Endothelial cell of umbilical vein (primary cell): ENCODE measurements at regions not wholly inside any gene's neighbourhood (a gene's known extent, or its start where the extent isn't known, plus 50 kb on each side); places are given as distances from the start of the nearest gene placed in this dataset.

ENCODE experiments used
- BruUV-seq: library from RNA; stranded (reverse); fragments of 400-500 nt; replicated peaks from 2 replicates; lab custom pipeline; 2021; lab: Mats Ljungman, UMichigan
- CTCF ChIA-PET: fragments of 300-600, 350-600 bp; sonication (Branson Sonifier 250); formaldehyde crosslinking; loops from one replicate; lab custom pipeline; 2021; ENCODE audit warnings: antibody characterized with exemption, inconsistent platforms; lab: Charles Lee
- POLR2A ChIA-PET: fragments of 300-600, 350-600 bp; sonication (Branson Sonifier 250); formaldehyde crosslinking; loops from one replicate; lab custom pipeline; 2021; ENCODE audit warnings: antibody characterized with exemption, inconsistent platforms; lab: Charles Lee
- DNase-seq: peaks from one replicate; pipeline ENCODE4 v3.0.0-alpha.2; 2011; ENCODE audit warnings: low read depth, low spot score
- FAIRE-seq: peaks from 2 replicates; lab custom pipeline; 2011; peaks lifted over from hg19 to GRCh38; lab: Jason Lieb, UNC
- H2AFZ ChIP-seq: 2 replicates; pipeline ENCODE4 v1.6.0; 2012; ENCODE audit warnings: low read depth, low read length, control low read depth, inconsistent platforms
- H3K27ac ChIP-seq: 2 replicates; pipeline ENCODE4 v1.5.1; 2011; ENCODE audit warnings: low read depth, mild to moderate bottlenecking, control low read depth, low read length, moderate library complexity; ENCODE audit not compliant: insufficient read depth
- H3K27me3 ChIP-seq, 2 experiments: 2 replicates each; pipeline versions ENCODE4 v1.6.0 to v1.6.1; 2011; ENCODE audit warnings: low read length in 2 of 2, mixed read lengths in 1 of 2; ENCODE audit not compliant: control insufficient read depth in 2 of 2, insufficient read depth in 2 of 2
- H3K36me3 ChIP-seq, 2 experiments: 2 replicates in 1 of 2; 3 replicates in 1 of 2; pipeline ENCODE4 v1.5.1; 2011; ENCODE audit warnings: low read length in 2 of 2, mild to moderate bottlenecking in 1 of 2, moderate library complexity in 1 of 2; ENCODE audit not compliant: control insufficient read depth in 2 of 2, insufficient read depth in 2 of 2; ENCODE audit errors: extremely low read depth in 1 of 2
- H3K4me1 ChIP-seq: 3 replicates; pipeline ENCODE4 v1.5.1; 2011; ENCODE audit warnings: mild to moderate bottlenecking, low read length; ENCODE audit not compliant: control insufficient read depth, insufficient read depth; ENCODE audit errors: extremely low read depth
- H3K4me2 ChIP-seq: 2 replicates; pipeline ENCODE4 v1.6.1; 2011; ENCODE audit warnings: low read length, control low read depth, mixed read lengths; ENCODE audit not compliant: insufficient read depth
- H3K4me3 ChIP-seq, 3 experiments: fragments of 200-600 bp in 1 of 3; sonication (generic), shearing (Covaris generic) in 1 of 3; replicated peaks in 1 of 3; 2 replicates each; pipeline ENCODE4 v1.5.1; 2011 to 2016; ENCODE audit warnings: control low read depth in 3 of 3, low read length in 3 of 3, mild to moderate bottlenecking in 2 of 3, inconsistent platforms in 1 of 3, low read depth in 1 of 3, moderate library complexity in 1 of 3; ENCODE audit not compliant: insufficient read depth in 1 of 3
- H3K79me2 ChIP-seq: 2 replicates; pipeline ENCODE4 v1.6.0; 2012; ENCODE audit warnings: low read length, inconsistent platforms; ENCODE audit not compliant: control insufficient read depth, insufficient read depth
- H3K9ac ChIP-seq: replicated peaks from 2 replicates; pipeline ENCODE3; 2011; ENCODE audit warnings: low read length, control low read depth; ENCODE audit not compliant: insufficient read depth; ENCODE audit errors: extremely low read depth
- H3K9me1 ChIP-seq: replicated peaks from 3 replicates; pipeline ENCODE4 v1.6.0; 2011; ENCODE audit warnings: mild to moderate bottlenecking, low read length; ENCODE audit not compliant: control insufficient read depth, insufficient read depth; ENCODE audit errors: extremely low read depth
- H3K9me3 ChIP-seq: replicated peaks from 2 replicates; pipeline ENCODE4 v1.5.1; 2012; ENCODE audit warnings: low read length, inconsistent platforms; ENCODE audit not compliant: control insufficient read depth, insufficient read depth
- H4K20me1 ChIP-seq: replicated peaks from 2 replicates; pipeline ENCODE3; 2011; ENCODE audit warnings: mild to moderate bottlenecking, low read length; ENCODE audit not compliant: control insufficient read depth, insufficient read depth; ENCODE audit errors: extremely low read depth
- CTCF ChIP-seq, 2 donors: IDR thresholded peaks; 1 replicate in 1 of 2; 2 replicates in 1 of 2; pipeline ENCODE4 v1.5.1; 2011; ENCODE audit warnings: low read length in 2 of 2, mild to moderate bottlenecking in 2 of 2, moderate library complexity in 2 of 2, control low read depth in 1 of 2, inconsistent platforms in 1 of 2, low read depth in 1 of 2; ENCODE audit not compliant: insufficient read depth in 1 of 2; ENCODE audit errors: extremely low read depth in 1 of 2
- EZH2 ChIP-seq: IDR thresholded peaks from 2 replicates; pipeline ENCODE4 v1.6.1; 2012; ENCODE audit warnings: borderline replicate concordance, low read depth, mild to moderate bottlenecking, moderate library complexity, low read length, inconsistent platforms; ENCODE audit not compliant: severe bottlenecking
- FOS ChIP-seq: IDR thresholded peaks from 2 replicates; pipeline ENCODE4 v1.6.1; 2011; ENCODE audit warnings: mild to moderate bottlenecking, low read length, moderate library complexity, borderline replicate concordance; ENCODE audit not compliant: insufficient read depth
- GATA2 ChIP-seq: IDR thresholded peaks from 2 replicates; pipeline ENCODE4 v1.7.0; 2011; ENCODE audit warnings: low read depth, mild to moderate bottlenecking, moderate library complexity, mixed read lengths, low read length; ENCODE audit not compliant: insufficient read length, insufficient read depth
- JUN ChIP-seq: IDR thresholded peaks from 2 replicates; pipeline ENCODE4 v1.6.1; 2011; ENCODE audit warnings: borderline replicate concordance, low read depth; ENCODE audit not compliant: insufficient read length, insufficient read depth
- MAX ChIP-seq: IDR thresholded peaks from 2 replicates; pipeline ENCODE4 v1.6.1; 2011; ENCODE audit not compliant: insufficient read depth, insufficient read length
- MYC ChIP-seq: IDR thresholded peaks from one replicate; pipeline ENCODE4 v1.6.1; 2011; ENCODE audit warnings: mild to moderate bottlenecking, low read depth, low read length
- POLR2A ChIP-seq: IDR thresholded peaks from 2 replicates; pipeline ENCODE4 v1.6.1; 2012; ENCODE audit warnings: low read depth, mild to moderate bottlenecking, control low read depth, low read length
- POLR2AphosphoS5 ChIP-seq: IDR thresholded peaks from 2 replicates; pipeline ENCODE4 v1.6.1; 2012; ENCODE audit warnings: low read depth, mild to moderate bottlenecking, control low read depth, low read length, moderate library complexity; ENCODE audit not compliant: insufficient read depth
- dilution Hi-C: fragments of 300-500 bp; cut with MboI; formaldehyde crosslinking; loops from one replicate; pipeline ENCODE4 v1.15.0; 2019; ENCODE audit warnings: low sequenced_read_pairs; ENCODE audit not compliant: extremely low pct_ligation_motif_present
- intact Hi-C: fragments of 100-400 bp; cut with micrococcal nuclease; formaldehyde crosslinking; loops from one replicate; pipeline ENCODE4 v1.10.0; 2022

- intact Hi-C loops = no loop called here
- Histone ChIP-seq H3K9me1 (no peaks in the 10 kb centered on the region), H3K4me2 (no peak overlapping the region), H2AFZ (no peak overlapping the region), H3K36me3 (no peaks in the 10 kb centered on the region), H3K4me3 (no peak overlapping the region), H3K9me3 (peaks cover 4% of the 10 kb centered on the region), H3K4me1 (no peaks in the 10 kb centered on the region), H3K79me2 (no peaks in the 10 kb centered on the region), H3K27ac (no peak overlapping the region), H4K20me1 (no peaks in the 10 kb centered on the region), H3K27me3 (no peaks in the 10 kb centered on the region), H3K9ac (no peak overlapping the region)
- ChIA-PET CTCF (no interaction called here), POLR2A (no interaction called here)
- FAIRE-seq (no peak), DNase-seq (no peak)
- TF ChIP-seq EZH2 (no peak), FOS (no peak), JUN (no peak), MAX (no peak), CTCF (IDR thresholded peaks at IDR 0.05; ENCODE audit: extremely low read depth in 1 of 2, insufficient read depth in 1 of 2, low read depth in 1 of 2, low read length in 2 of 2) (no peak), MYC (no peak), POLR2AphosphoS5 (no peak), POLR2A (no peak), GATA2 (no peak)
- BruUV-seq = no TSS peak
- dilution Hi-C loops = no loop called here
These were observed 391.2 kb upstream of the POU3F3 start for GRCh38 chr2:104462731-104463130.
